Sigmoid colon (tissue), 4 donors: ENCODE measurements at regions not wholly inside any gene's neighbourhood (a gene's known extent, or its start where the extent isn't known, plus 50 kb on each side); places are given as distances from the start of the nearest gene placed in this dataset.

ENCODE experiments used
- POLR2AphosphoS5 ChIP-seq, 4 donors: sonication (generic); formaldehyde crosslinking; IDR thresholded peaks; one replicate each; pipeline ENCODE4 v1.6.1; 2017; ENCODE audit warnings: antibody characterized with exemption in 4 of 4
- TF ChIP-seq, protein P1 (sequence below), 4 experiments: fragments of 450-650 bp in 3 of 4; fragments of 200-600 bp in 1 of 4; IDR thresholded peaks; one replicate each; pipeline ENCODE4 v1.5.1; 2016 to 2019; ENCODE audit warnings: antibody characterized with exemption in 4 of 4, mild to moderate bottlenecking in 3 of 4, moderate library complexity in 2 of 4

DNA sequence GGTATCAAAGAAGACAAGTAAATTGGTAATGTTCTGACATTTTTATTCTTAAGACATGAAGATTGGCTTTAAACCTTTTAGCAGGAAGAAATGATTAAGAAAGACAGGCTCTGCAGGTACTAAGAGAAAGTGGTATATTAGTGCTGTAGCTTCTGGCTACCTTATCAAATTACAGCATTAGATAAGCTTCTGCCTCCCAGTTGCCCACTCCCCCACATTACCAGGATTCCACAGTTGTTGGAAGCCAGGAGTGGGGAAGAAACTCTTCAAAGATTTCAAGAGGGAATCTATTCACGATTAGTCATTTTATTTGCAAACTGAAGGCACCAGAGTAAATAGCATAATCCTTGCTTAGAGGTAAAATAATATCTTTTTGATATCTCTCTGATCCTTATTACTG is 274.9 kb downstream of the LMO4 start:
- TF ChIP-seq, protein P1, sequence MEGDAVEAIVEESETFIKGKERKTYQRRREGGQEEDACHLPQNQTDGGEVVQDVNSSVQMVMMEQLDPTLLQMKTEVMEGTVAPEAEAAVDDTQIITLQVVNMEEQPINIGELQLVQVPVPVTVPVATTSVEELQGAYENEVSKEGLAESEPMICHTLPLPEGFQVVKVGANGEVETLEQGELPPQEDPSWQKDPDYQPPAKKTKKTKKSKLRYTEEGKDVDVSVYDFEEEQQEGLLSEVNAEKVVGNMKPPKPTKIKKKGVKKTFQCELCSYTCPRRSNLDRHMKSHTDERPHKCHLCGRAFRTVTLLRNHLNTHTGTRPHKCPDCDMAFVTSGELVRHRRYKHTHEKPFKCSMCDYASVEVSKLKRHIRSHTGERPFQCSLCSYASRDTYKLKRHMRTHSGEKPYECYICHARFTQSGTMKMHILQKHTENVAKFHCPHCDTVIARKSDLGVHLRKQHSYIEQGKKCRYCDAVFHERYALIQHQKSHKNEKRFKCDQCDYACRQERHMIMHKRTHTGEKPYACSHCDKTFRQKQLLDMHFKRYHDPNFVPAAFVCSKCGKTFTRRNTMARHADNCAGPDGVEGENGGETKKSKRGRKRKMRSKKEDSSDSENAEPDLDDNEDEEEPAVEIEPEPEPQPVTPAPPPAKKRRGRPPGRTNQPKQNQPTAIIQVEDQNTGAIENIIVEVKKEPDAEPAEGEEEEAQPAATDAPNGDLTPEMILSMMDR (IDR thresholded peaks at IDR 0.05) = no peak
- TF ChIP-seq POLR2AphosphoS5 (IDR thresholded peaks at IDR 0.05) = no peak
